ENCODE measurements at regions not wholly inside any gene's neighbourhood (a gene's known extent, or its start where the extent isn't known, plus 50 kb on each side); places are given as distances from the start of the nearest gene placed in this dataset.

DNA sequence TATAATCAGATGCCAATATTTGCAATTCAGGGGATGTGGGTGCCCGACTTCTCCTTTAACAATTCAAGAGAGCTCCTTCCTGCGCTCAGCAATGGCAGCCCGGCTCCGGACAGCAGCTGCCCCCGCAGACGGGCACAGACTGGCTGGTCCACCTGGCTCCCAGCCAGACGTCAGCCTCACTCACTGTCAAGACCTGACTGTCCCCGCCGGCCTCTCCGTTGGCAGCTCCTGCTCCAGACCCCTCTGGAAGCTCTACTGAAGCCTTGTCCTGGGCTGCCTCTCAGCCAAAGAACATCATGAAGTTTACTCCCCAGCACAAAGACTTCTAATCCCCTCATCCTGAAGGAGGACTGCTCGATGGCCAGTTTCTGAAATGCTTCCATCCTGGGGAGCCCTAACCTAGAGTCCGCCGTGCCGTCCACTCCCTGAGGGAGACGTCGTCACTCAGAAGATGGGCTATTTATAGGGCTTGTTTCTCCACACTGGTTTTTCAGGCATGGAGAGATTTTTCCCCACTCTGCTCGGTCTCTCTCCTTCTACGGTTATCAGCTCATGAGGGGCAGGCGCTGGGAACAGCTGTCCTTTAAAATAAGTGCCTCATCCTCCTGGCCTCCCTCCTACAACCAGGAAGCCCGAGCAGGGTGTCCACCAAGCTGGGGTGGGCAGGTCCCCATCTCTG, 126.2 kb downstream of the RFLNA start:
- Histone ChIP-seq H3K9ac (ENCODE audit: insufficient read depth, low read length, poor library complexity, severe bottlenecking) (no peak overlapping the region), H3K36me3 (replicated peaks in 1 of 2; ENCODE audit: control insufficient read depth in 1 of 2, insufficient read depth in 2 of 2, low read length in 2 of 2) (peaks cover 91 to 100% of the 10 kb centered on the region in 2 donors), H2AFZ (ENCODE audit: insufficient read depth, low read depth, low read length, poor library complexity, severe bottlenecking) (no peak overlapping the region), H4K20me1 (ENCODE audit: insufficient read depth, low read length) (peaks cover 96% of the 10 kb centered on the region), H3K79me2 (ENCODE audit: insufficient read depth, low read length) (no peaks in the 10 kb centered on the region), H3K4me3 (replicated peaks in 1 of 3; ENCODE audit: low read depth in 2 of 3, low read length in 3 of 3) (no peak overlapping the region), H3K27ac (ENCODE audit: low read depth in 1 of 2, low read length in 2 of 2) (no peak overlapping the region), H3K4me2 (replicated peaks; ENCODE audit: extremely low read depth, low read length, poor library complexity, severe bottlenecking) (no peak overlapping the region), H3K4me1 (ENCODE audit: control insufficient read depth in 1 of 2, insufficient read depth in 2 of 2, low read length in 2 of 2) (no peaks in the 10 kb centered on the region), H3K27me3 (ENCODE audit: control insufficient read depth in 2 of 2, insufficient read depth in 2 of 2, low read length in 2 of 2) (no peaks in the 10 kb centered on the region), H3K9me3 (replicated peaks in 1 of 2; ENCODE audit: control insufficient read depth in 1 of 2, insufficient read depth in 1 of 2, low read length in 2 of 2) (no peaks in the 10 kb centered on the region)
- TF ChIP-seq, protein P1, sequence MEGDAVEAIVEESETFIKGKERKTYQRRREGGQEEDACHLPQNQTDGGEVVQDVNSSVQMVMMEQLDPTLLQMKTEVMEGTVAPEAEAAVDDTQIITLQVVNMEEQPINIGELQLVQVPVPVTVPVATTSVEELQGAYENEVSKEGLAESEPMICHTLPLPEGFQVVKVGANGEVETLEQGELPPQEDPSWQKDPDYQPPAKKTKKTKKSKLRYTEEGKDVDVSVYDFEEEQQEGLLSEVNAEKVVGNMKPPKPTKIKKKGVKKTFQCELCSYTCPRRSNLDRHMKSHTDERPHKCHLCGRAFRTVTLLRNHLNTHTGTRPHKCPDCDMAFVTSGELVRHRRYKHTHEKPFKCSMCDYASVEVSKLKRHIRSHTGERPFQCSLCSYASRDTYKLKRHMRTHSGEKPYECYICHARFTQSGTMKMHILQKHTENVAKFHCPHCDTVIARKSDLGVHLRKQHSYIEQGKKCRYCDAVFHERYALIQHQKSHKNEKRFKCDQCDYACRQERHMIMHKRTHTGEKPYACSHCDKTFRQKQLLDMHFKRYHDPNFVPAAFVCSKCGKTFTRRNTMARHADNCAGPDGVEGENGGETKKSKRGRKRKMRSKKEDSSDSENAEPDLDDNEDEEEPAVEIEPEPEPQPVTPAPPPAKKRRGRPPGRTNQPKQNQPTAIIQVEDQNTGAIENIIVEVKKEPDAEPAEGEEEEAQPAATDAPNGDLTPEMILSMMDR (IDR thresholded peaks at IDR 0.05): no peak
- Mint-ChIP-seq H3K4me1 (no peaks in the 10 kb centered on the region), H3K9me3 (peaks cover 0 to 3% (median 0%) of the 10 kb centered on the region in 7 donors), H3K27ac (peak overlapping the region in 2 of 7 donors; percentile 63 to 67), H3K27me3 (ENCODE audit: low read depth in 3 of 3) (peaks cover 0 to 1% (median 0%) of the 10 kb centered on the region in 3 donors), H3K36me3 (peaks cover 82 to 93% of the 10 kb centered on the region in 2 donors), H3K4me3 (no peak overlapping the region)
- intact Hi-C loops (cut with micrococcal nuclease): no loop called here
- no peak for DNase-seq
- WGBS (ENCODE audit: insufficient coverage): 96% methylated on average over 17 of the region's 20 CpGs

- Histone ChIP-seq H3K27me3 (ENCODE audit: control insufficient read depth in 2 of 2, insufficient read depth in 2 of 2, low read length in 2 of 2) (no peaks in the 10 kb centered on the region), H3K9me3 (replicated peaks in 1 of 2; ENCODE audit: control insufficient read depth in 1 of 2, insufficient read depth in 1 of 2, low read length in 2 of 2) (no peaks in the 10 kb centered on the region), H3K27ac (ENCODE audit: low read depth in 1 of 2, low read length in 2 of 2) (no peak overlapping the region), H4K20me1 (ENCODE audit: insufficient read depth, low read length) (peaks cover 96% of the 10 kb centered on the region), H3K4me3 (replicated peaks in 1 of 3; ENCODE audit: low read depth in 2 of 3, low read length in 3 of 3) (no peak overlapping the region), H3K36me3 (replicated peaks in 1 of 2; ENCODE audit: control insufficient read depth in 1 of 2, insufficient read depth in 2 of 2, low read length in 2 of 2) (peaks cover 87 to 100% of the 10 kb centered on the region in 2 donors), H2AFZ (ENCODE audit: insufficient read depth, low read depth, low read length, poor library complexity, severe bottlenecking) (no peak overlapping the region), H3K9ac (ENCODE audit: insufficient read depth, low read length, poor library complexity, severe bottlenecking) (no peak overlapping the region), H3K4me1 (ENCODE audit: control insufficient read depth in 1 of 2, insufficient read depth in 2 of 2, low read length in 2 of 2) (no peaks in the 10 kb centered on the region), H3K4me2 (replicated peaks; ENCODE audit: extremely low read depth, low read length, poor library complexity, severe bottlenecking) (no peak overlapping the region), H3K79me2 (ENCODE audit: insufficient read depth, low read length) (peaks cover 7% of the 10 kb centered on the region)
- H3K4me1 Mint-ChIP-seq: no peaks in the 10 kb centered on the region
- H3K36me3 Mint-ChIP-seq: peaks cover 82 to 93% of the 10 kb centered on the region in 2 donors
- no peak overlapping the region for H3K4me3 Mint-ChIP-seq
- intact Hi-C loops (cut with micrococcal nuclease): no loop called here
- peaks cover 0 to 3% (median 0%) of the 10 kb centered on the region in 7 donors for H3K9me3 Mint-ChIP-seq
- no peak for DNase-seq
- H3K27me3 Mint-ChIP-seq (ENCODE audit: low read depth in 3 of 3): peaks cover 0 to 1% (median 0%) of the 10 kb centered on the region in 3 donors
- 92% methylated on average over 23 of the region's 28 CpGs for WGBS (ENCODE audit: insufficient coverage)
- peak overlapping the region in 2 of 7 donors; percentile 63 to 69 for H3K27ac Mint-ChIP-seq
- TF ChIP-seq, protein P1 (IDR thresholded peaks at IDR 0.05): no peak
These were observed 125.4 kb downstream of the RFLNA start for GRCh38 chr12:124420041-124420995.
